ENCODE measurements at regions not wholly inside any gene's neighbourhood (a gene's known extent, or its start where the extent isn't known, plus 50 kb on each side); places are given as distances from the start of the nearest gene placed in this dataset.

- TF ChIP-seq, protein P1, sequence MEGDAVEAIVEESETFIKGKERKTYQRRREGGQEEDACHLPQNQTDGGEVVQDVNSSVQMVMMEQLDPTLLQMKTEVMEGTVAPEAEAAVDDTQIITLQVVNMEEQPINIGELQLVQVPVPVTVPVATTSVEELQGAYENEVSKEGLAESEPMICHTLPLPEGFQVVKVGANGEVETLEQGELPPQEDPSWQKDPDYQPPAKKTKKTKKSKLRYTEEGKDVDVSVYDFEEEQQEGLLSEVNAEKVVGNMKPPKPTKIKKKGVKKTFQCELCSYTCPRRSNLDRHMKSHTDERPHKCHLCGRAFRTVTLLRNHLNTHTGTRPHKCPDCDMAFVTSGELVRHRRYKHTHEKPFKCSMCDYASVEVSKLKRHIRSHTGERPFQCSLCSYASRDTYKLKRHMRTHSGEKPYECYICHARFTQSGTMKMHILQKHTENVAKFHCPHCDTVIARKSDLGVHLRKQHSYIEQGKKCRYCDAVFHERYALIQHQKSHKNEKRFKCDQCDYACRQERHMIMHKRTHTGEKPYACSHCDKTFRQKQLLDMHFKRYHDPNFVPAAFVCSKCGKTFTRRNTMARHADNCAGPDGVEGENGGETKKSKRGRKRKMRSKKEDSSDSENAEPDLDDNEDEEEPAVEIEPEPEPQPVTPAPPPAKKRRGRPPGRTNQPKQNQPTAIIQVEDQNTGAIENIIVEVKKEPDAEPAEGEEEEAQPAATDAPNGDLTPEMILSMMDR (conservative IDR thresholded peaks at IDR 0.05), result no peak
- no peak for TF ChIP-seq EZH2 (IDR thresholded peaks at IDR 0.05; ENCODE audit: low read depth)
Observed at GRCh38 chr21:22582026-22582425, 1583.8 kb downstream of the NCAM2 start.
